Peyer's patch (tissue), 4 donors: ENCODE measurements at regions not wholly inside any gene's neighbourhood (a gene's known extent, or its start where the extent isn't known, plus 50 kb on each side); places are given as distances from the start of the nearest gene placed in this dataset.
"Not testable (repeated sequence)": the region's sequence is repeated elsewhere in the genome, so short reads cannot be mapped to it uniquely, and the experiment has no call there.

Experiments
- DNase-seq, 3 donors: peaks; one replicate each; pipeline ENCODE4 v3.0.0-alpha.2; 2017 to 2019
- H3K27ac ChIP-seq, 4 donors: fragments of 200-600 bp; sonication (generic); one replicate each; pipeline ENCODE4 v1.5.1; 2016 to 2019
- H3K27me3 ChIP-seq, 2 donors: fragments of 200-600 bp; sonication (generic); one replicate each; pipeline ENCODE4 v1.5.1; 2019
- H3K36me3 ChIP-seq, 3 donors: fragments of 200-600 bp; sonication (generic); one replicate each; pipeline ENCODE4 v1.5.1; 2016 to 2019
- H3K4me1 ChIP-seq, 4 donors: fragments of 200-600 bp; sonication (generic); one replicate each; pipeline ENCODE4 v1.5.1; 2016 to 2019
- H3K4me3 ChIP-seq, 4 donors: fragments of 200-600 bp; sonication (generic); 1 replicate in 3 of 4; 2 replicates in 1 of 4; pipeline ENCODE4 v1.5.1; 2016 to 2019; ENCODE audit warnings: mild to moderate bottlenecking in 1 of 4
- H3K9me3 ChIP-seq, 4 donors: fragments of 200-600 bp; sonication (generic); one replicate each; pipeline ENCODE4 v1.5.1; 2016 to 2019; ENCODE audit warnings: mild to moderate bottlenecking in 1 of 4
- POLR2A ChIP-seq, 2 donors: fragments of 450-650 bp; IDR thresholded peaks; one replicate each; pipeline ENCODE4 v1.5.1; 2017; ENCODE audit warnings: antibody characterized with exemption in 2 of 2, mild to moderate bottlenecking in 2 of 2, moderate library complexity in 2 of 2
- TF ChIP-seq, protein P1 (sequence below), 6 experiments: fragments of 450-650 bp in 4 of 6; fragments of 200-600 bp in 2 of 6; sonication (generic) in 1 of 6; IDR thresholded peaks; one replicate each; pipeline ENCODE4 v1.5.1; 2017 to 2019; ENCODE audit warnings: antibody characterized with exemption in 6 of 6, mild to moderate bottlenecking in 3 of 6, moderate library complexity in 1 of 6

- no peak for DNase-seq
- H3K27ac ChIP-seq = no peak overlapping the region
- no peaks in the 10 kb centered on the region for H3K36me3 ChIP-seq
- no peaks in the 10 kb centered on the region for H3K4me1 ChIP-seq
- H3K27me3 ChIP-seq = no peaks in the 10 kb centered on the region
- TF ChIP-seq POLR2A (IDR thresholded peaks at IDR 0.05) = no peak
- TF ChIP-seq, protein P1, sequence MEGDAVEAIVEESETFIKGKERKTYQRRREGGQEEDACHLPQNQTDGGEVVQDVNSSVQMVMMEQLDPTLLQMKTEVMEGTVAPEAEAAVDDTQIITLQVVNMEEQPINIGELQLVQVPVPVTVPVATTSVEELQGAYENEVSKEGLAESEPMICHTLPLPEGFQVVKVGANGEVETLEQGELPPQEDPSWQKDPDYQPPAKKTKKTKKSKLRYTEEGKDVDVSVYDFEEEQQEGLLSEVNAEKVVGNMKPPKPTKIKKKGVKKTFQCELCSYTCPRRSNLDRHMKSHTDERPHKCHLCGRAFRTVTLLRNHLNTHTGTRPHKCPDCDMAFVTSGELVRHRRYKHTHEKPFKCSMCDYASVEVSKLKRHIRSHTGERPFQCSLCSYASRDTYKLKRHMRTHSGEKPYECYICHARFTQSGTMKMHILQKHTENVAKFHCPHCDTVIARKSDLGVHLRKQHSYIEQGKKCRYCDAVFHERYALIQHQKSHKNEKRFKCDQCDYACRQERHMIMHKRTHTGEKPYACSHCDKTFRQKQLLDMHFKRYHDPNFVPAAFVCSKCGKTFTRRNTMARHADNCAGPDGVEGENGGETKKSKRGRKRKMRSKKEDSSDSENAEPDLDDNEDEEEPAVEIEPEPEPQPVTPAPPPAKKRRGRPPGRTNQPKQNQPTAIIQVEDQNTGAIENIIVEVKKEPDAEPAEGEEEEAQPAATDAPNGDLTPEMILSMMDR (IDR thresholded peaks at IDR 0.05) = no peak
- H3K4me3 ChIP-seq = no peak overlapping the region
- H3K9me3 ChIP-seq = no peaks in the 10 kb centered on the region
Observed at GRCh38 chr5:15002173-15002572, 130.6 kb upstream of the ANKH start.

GRCh38 chr5:15001517-15001916 is 129.9 kb upstream of the ANKH start:
- no peaks in the 10 kb centered on the region for H3K4me1 ChIP-seq
- no peaks in the 10 kb centered on the region for H3K27me3 ChIP-seq
- no peaks in the 10 kb centered on the region for H3K36me3 ChIP-seq
- no peak overlapping the region for H3K4me3 ChIP-seq
- H3K9me3 ChIP-seq = no peaks in the 10 kb centered on the region
- TF ChIP-seq, protein P1 (IDR thresholded peaks at IDR 0.05) = no peak
- TF ChIP-seq POLR2A (IDR thresholded peaks at IDR 0.05) = no peak
- DNase-seq = no peak
- no peak overlapping the region for H3K27ac ChIP-seq

GRCh38 chr5:14998491-14998890 is 126.9 kb upstream of the ANKH start:
- Histone ChIP-seq H3K27me3 (no peaks in the 10 kb centered on the region), H3K4me3 (no peak overlapping the region), H3K9me3 (no peaks in the 10 kb centered on the region), H3K27ac (no peak overlapping the region), H3K36me3 (no peaks in the 10 kb centered on the region), H3K4me1 (no peaks in the 10 kb centered on the region)
- TF ChIP-seq POLR2A (IDR thresholded peaks at IDR 0.05) = no peak
- TF ChIP-seq, protein P1 (IDR thresholded peaks at IDR 0.05) = no peak
- no peak for DNase-seq

DNA sequence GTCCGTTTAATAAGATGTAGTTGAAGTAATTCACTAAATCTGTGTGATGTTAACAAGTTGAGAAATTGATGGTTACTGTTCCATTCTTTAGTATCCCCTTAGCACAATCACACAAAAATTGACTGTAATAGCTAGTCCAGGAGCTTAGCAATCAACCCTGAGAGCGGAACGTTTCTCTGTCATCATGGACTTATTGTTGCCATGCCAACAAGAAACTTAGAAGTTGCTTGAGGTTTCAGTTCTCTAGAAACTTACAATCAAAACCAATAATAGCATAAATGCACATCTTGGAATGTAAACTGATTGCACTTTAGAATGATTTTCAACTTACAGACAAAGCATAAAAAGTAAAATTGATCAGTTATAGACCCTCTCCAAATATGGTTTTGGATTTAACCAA is 125.4 kb upstream of the ANKH start:
- Histone ChIP-seq H3K9me3 (no peaks in the 10 kb centered on the region), H3K36me3 (no peaks in the 10 kb centered on the region), H3K27ac (no peak overlapping the region), H3K27me3 (no peaks in the 10 kb centered on the region), H3K4me3 (no peak overlapping the region), H3K4me1 (no peaks in the 10 kb centered on the region)
- no peak for DNase-seq
- TF ChIP-seq, protein P1 (IDR thresholded peaks at IDR 0.05) = no peak
- no peak for TF ChIP-seq POLR2A (IDR thresholded peaks at IDR 0.05)

DNA sequence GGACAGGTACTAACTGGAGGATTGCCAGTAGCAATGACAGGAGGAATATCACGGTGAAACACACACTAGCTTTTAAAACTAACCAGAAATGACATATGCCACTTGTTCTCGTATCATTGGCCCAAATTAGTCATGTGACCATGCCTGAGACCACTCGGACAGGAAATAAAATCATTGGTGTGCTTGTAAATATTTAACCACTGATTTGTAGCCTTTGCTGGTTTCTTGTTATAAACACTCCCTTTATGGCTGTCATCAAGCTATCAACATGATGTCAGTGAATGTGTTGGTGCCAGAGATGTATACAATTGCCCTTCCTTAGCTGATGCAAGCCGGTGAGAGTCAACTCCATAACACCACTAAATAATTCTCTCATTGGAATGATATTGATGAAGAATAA is 123.7 kb upstream of the ANKH start:
- Histone ChIP-seq H3K36me3 (no peaks in the 10 kb centered on the region), H3K27me3 (no peaks in the 10 kb centered on the region), H3K4me3 (no peak overlapping the region), H3K4me1 (no peaks in the 10 kb centered on the region), H3K9me3 (no peaks in the 10 kb centered on the region), H3K27ac (peak overlapping the region in 1 of 4 donors; percentile 55)
- no peak for TF ChIP-seq POLR2A (IDR thresholded peaks at IDR 0.05)
- TF ChIP-seq, protein P1 (IDR thresholded peaks at IDR 0.05) = no peak
- DNase-seq = peak in 1 of 3 donors; percentile 50

- H3K36me3 ChIP-seq, DNase-seq, H3K4me1 ChIP-seq, H3K27me3 ChIP-seq, H3K9me3 ChIP-seq: not testable (repeated sequence)
- peak overlapping the region; percentile 18 to 75 (median 57) for H3K27ac ChIP-seq
- H3K4me3 ChIP-seq = peak overlapping the region; percentile 26 to 55 (median 47)
Observed at GRCh38 chr5:14993459-14994133, 122.0 kb upstream of the ANKH start.
